ENCODE measurements at regions not wholly inside any gene's neighbourhood (a gene's known extent, or its start where the extent isn't known, plus 50 kb on each side); places are given as distances from the start of the nearest gene placed in this dataset.

GRCh38 chr2:70397186-70397585 is 95.3 kb upstream of the FAM136A start:
- H3K4me3 ChIP-seq: no peak overlapping the region
- H3K27me3 ChIP-seq (replicated peaks in 1 of 7): peaks cover 0 to 58% (median 5%) of the 10 kb centered on the region in 7 donors
- H3K36me3 ChIP-seq: no peaks in the 10 kb centered on the region
- TF ChIP-seq POLR2A (IDR thresholded peaks at IDR 0.05): no peak
- TF ChIP-seq POLR2AphosphoS5 (IDR thresholded peaks at IDR 0.05): no peak
- no peak for TF ChIP-seq CTCF (IDR thresholded peaks at IDR 0.05 in 8 of 11, conservative IDR thresholded peaks at IDR 0.05 in 3 of 11)
- H3K27ac ChIP-seq: no peak overlapping the region
- intact Hi-C loops (cut with DNase I; ENCODE audit: low total_unique reads): no loop called here
- DNase-seq: no peak
- H3K9me3 ChIP-seq: peaks cover 0 to 23% (median 3%) of the 10 kb centered on the region in 8 donors
- H3K4me1 ChIP-seq: no peaks in the 10 kb centered on the region

GRCh38 chr2:70396612-70397011 is 94.7 kb upstream of the FAM136A start:
- no peak overlapping the region for H3K4me3 ChIP-seq
- DNase-seq: no peak
- no peaks in the 10 kb centered on the region for H3K4me1 ChIP-seq
- peaks cover 0 to 52% (median 5%) of the 10 kb centered on the region in 7 donors for H3K27me3 ChIP-seq (replicated peaks in 1 of 7)
- no peak for TF ChIP-seq POLR2A (IDR thresholded peaks at IDR 0.05)
- H3K9me3 ChIP-seq: peaks cover 0 to 23% (median 3%) of the 10 kb centered on the region in 8 donors
- intact Hi-C loops (cut with DNase I; ENCODE audit: low total_unique reads): no loop called here
- H3K36me3 ChIP-seq: no peaks in the 10 kb centered on the region
- 17 to 29% (median 22%) methylated on average over 5 of the region's 5 CpGs for WGBS, 5 donors
- H3K27ac ChIP-seq: no peak overlapping the region

GRCh38 chr2:70393881-70394280 is 92.0 kb upstream of the FAM136A start:
- no peak overlapping the region for H3K4me3 ChIP-seq
- H3K36me3 ChIP-seq: no peaks in the 10 kb centered on the region
- H3K27ac ChIP-seq: no peak overlapping the region
- no peak for DNase-seq
- peaks cover 0 to 23% (median 3%) of the 10 kb centered on the region in 8 donors for H3K9me3 ChIP-seq
- H3K27me3 ChIP-seq (replicated peaks in 1 of 7): peaks cover 0 to 39% (median 0%) of the 10 kb centered on the region in 7 donors
- intact Hi-C loops (cut with DNase I; ENCODE audit: low total_unique reads): no loop called here
- H3K4me1 ChIP-seq: no peaks in the 10 kb centered on the region
- TF ChIP-seq POLR2AphosphoS5 (IDR thresholded peaks at IDR 0.05) (no peak), POLR2A (IDR thresholded peaks at IDR 0.05) (no peak), CTCF (IDR thresholded peaks at IDR 0.05 in 8 of 11, conservative IDR thresholded peaks at IDR 0.05 in 3 of 11) (no peak)
- 88 to 97% (median 95%) methylated on average over 3 of the region's 3 CpGs for WGBS, 5 donors

- DNase-seq: no peak
- H3K27ac ChIP-seq: no peak overlapping the region
- TF ChIP-seq POLR2AphosphoS5 (IDR thresholded peaks at IDR 0.05) (no peak), CTCF (IDR thresholded peaks at IDR 0.05 in 8 of 11, conservative IDR thresholded peaks at IDR 0.05 in 3 of 11) (no peak), POLR2A (IDR thresholded peaks at IDR 0.05) (no peak)
- no peak overlapping the region for H3K4me3 ChIP-seq
- 86 to 100% (median 90%) methylated on average over 1 of the region's 1 CpG for WGBS, 5 donors
- peaks cover 0 to 22% (median 0%) of the 10 kb centered on the region in 7 donors for H3K27me3 ChIP-seq (replicated peaks in 1 of 7)
- H3K36me3 ChIP-seq: no peaks in the 10 kb centered on the region
- peaks cover 0 to 23% (median 3%) of the 10 kb centered on the region in 8 donors for H3K9me3 ChIP-seq
- no peaks in the 10 kb centered on the region for H3K4me1 ChIP-seq
- intact Hi-C loops (cut with DNase I; ENCODE audit: low total_unique reads): no loop called here
Measured at GRCh38 chr2:70391988-70392387, 90.1 kb upstream of the FAM136A start.

- no peak for DNase-seq
- no peak for TF ChIP-seq POLR2AphosphoS5 (IDR thresholded peaks at IDR 0.05)
- TF ChIP-seq POLR2A (IDR thresholded peaks at IDR 0.05): no peak
- TF ChIP-seq CTCF (IDR thresholded peaks at IDR 0.05 in 8 of 11, conservative IDR thresholded peaks at IDR 0.05 in 3 of 11): no peak
- Histone ChIP-seq H3K4me1 (no peaks in the 10 kb centered on the region), H3K27ac (no peak overlapping the region), H3K36me3 (no peaks in the 10 kb centered on the region), H3K9me3 (peaks cover 0 to 23% (median 3%) of the 10 kb centered on the region in 8 donors), H3K4me3 (no peak overlapping the region), H3K27me3 (replicated peaks in 1 of 7) (peaks cover 0 to 17% (median 0%) of the 10 kb centered on the region in 7 donors)
- intact Hi-C loops (cut with DNase I; ENCODE audit: low total_unique reads): no loop called here
Measured at GRCh38 chr2:70391259-70391658, 89.4 kb upstream of the FAM136A start.
